ENCODE measurements at regions not wholly inside any gene's neighbourhood (a gene's known extent, or its start where the extent isn't known, plus 50 kb on each side); places are given as distances from the start of the nearest gene placed in this dataset.
"Not testable (repeated sequence)": the region's sequence is repeated elsewhere in the genome, so short reads cannot be mapped to it uniquely, and the experiment has no call there.

DNA sequence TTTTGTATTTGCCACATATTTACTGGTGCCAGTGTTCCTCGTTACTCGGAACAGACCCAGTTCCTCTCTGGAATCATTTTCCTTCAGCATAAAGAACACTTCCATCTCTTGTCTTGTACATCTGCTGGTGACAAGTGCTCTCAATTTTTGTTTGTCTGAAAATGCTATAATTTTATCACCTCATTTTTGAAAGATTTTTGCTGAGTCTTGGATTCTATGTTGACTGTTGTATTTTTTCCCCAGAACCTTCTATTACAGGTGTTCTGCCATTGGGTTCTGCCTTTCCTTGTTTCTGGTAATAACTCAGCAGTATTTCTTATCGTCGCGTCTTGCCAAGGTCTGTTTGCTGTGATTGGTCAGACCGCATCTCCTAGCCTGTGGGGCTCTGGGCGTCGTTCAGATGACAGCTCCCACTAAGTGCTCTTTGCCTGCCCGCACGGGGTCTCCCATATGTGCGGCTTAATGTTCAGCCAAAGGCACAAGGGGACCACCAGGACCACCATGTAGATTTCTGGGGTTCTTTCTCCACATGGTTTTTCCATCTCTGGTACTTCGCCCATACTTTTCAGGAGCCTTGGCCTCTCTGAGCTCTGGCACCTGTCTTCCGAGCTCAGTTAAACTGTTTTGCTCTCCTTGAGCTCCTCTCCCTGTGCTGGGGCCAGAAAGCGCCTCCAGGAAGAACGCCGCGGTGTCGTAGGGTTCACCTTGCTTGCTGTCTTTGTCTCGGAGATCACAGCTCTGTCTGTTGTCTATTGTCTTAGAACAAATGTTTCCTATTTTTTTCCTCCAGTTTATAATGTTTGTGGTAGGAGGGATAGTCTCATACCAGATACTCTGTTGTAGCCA, 80.0 kb downstream of the METRNL start:
- no peak for DNase-seq

GRCh38 chr17:83160443-83161297, 81.3 kb downstream of the METRNL start:
- DNase-seq: no peak

- no peak for DNase-seq
Observed at GRCh38 chr17:83161298-83162034, 82.1 kb downstream of the METRNL start.

- no peak for DNase-seq
Observed at GRCh38 chr17:83162035-83162745, 82.8 kb downstream of the METRNL start.

- DNase-seq: no peak
Observed at GRCh38 chr17:83164490-83164889, 85.1 kb downstream of the METRNL start.

- DNase-seq: no peak
Observed at GRCh38 chr17:83170571-83171260, 91.3 kb downstream of the METRNL start.

- no peak for DNase-seq
Observed at GRCh38 chr17:83171661-83172060, 92.3 kb downstream of the METRNL start.

GRCh38 chr17:83172099-83172498, 92.7 kb downstream of the METRNL start:
- DNase-seq: not testable (repeated sequence)

DNA sequence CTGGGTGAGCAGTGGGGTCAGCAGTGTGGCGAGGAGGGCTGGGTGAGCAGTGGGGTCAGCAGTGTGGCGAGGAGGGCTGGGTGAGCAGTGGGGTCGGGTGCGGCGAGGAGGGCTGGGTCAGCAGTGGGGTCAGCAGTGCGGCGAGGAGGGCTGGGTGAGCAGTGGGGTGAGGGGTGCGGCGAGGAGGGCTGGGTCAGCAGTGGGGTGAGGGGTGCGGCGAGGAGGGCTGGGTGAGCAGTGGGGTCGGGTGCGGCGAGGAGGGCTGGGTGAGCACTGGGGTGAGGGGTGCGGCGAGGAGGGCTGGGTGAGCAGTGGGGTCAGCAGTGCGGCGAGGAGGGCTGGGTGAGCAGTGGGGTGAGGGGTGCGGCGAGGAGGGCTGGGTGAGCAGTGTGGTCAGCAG, 93.2 kb downstream of the METRNL start:
- not testable (repeated sequence) for DNase-seq

- not testable (repeated sequence) for DNase-seq
Observed at GRCh38 chr17:83173180-83173913, 93.9 kb downstream of the METRNL start.

GRCh38 chr17:83173914-83174361, 94.5 kb downstream of the METRNL start:
- no peak for DNase-seq

GRCh38 chr17:83174362-83175118, 95.1 kb downstream of the METRNL start:
- DNase-seq: no peak

GRCh38 chr17:83175119-83175821, 95.9 kb downstream of the METRNL start:
- DNase-seq: no peak

GRCh38 chr17:83175822-83176622, 96.6 kb downstream of the METRNL start:
- DNase-seq: no peak

DNA sequence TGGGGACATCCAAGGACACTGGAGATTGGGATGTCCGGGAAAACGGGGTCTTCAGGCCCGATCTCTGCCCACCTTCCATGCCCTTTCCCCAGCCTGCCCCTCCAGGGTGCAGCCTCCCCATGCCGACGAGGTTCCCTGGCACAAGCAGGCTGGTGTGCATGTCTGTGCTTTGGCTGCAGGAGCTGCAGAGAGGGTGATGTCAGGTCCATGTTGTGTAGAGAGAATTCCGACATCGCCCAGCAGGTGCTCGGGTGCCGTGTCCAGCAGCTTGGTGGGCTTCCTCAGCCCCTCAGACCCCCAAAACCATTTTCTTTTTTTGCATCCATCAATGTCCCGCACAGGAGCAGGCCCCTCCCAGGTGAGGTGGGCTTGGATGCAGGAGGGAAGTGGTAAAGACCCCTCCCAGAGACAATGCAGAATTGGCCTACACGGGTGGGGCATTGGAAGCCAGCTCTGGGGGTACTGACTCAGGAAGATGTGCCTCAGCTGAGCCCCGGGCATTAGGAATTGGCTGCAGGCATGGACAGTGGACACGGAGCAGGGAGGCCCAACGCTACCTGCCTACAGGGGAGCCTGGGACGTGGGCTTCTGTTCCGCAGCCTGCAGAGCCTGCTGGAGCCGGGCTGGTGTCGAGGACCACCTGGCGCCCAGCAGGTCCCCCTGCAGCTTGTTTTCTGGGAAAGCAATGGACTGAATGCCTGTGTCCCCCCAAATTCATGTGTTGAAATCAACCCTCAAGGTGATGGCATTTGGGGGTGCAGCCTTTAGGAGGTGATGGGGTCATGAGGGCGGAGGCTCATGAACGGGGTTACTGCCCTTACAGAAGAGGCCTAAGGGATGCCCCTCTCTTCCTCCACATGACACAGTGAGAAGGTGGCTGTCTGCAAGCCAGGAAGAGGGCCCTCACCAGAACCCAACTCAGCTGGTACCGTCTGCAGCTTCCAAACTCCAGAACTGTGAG, 97.5 kb downstream of the METRNL start:
- no peak for DNase-seq

GRCh38 chr17:83177611-83178532, 98.5 kb downstream of the METRNL start:
- DNase-seq: no peak

All from hematopoietic multipotent progenitor cell treated with erythropoietin and hydrocortisone succinate and interleukin-3 and kit ligand, for 6 days (in vitro differentiated cells).